WTC11 (cell line): ENCODE measurements at regions not wholly inside any gene's neighbourhood (a gene's known extent, or its start where the extent isn't known, plus 50 kb on each side); places are given as distances from the start of the nearest gene placed in this dataset.

Source experiments
- ATAC-seq: fragments of 200-7000 bp; cut with Tn5 transposase; 2 replicates; pipeline ENCODE4 v1.10.0; 2021; ENCODE audit warnings: mild to moderate bottlenecking, moderate library complexity
- CTCF ChIA-PET: fragments of 300-600 bp; sonication (Branson Sonifier 250); formaldehyde crosslinking; loops from one replicate; lab custom pipeline; 2021; ENCODE audit warnings: antibody characterized with exemption; lab: Charles Lee
- POLR2A ChIA-PET: fragments of 350-600 bp; sonication (Branson Sonifier 250); formaldehyde crosslinking; loops from one replicate; lab custom pipeline; 2021; ENCODE audit warnings: antibody characterized with exemption; lab: Charles Lee
- DNase-seq: peaks from one replicate; pipeline ENCODE4 v3.0.0; 2021; ENCODE audit warnings: low spot score
- H3K27ac Mint-ChIP-seq: 2 replicates; pipeline ENCODE4 v1.8.0; 2021; ENCODE audit warnings: mixed read lengths
- H3K27me3 Mint-ChIP-seq: 2 replicates; pipeline ENCODE4 v1.8.0; 2021; ENCODE audit warnings: low read depth, mild to moderate bottlenecking, moderate library complexity, mixed read lengths
- H3K36me3 Mint-ChIP-seq: 2 replicates; pipeline ENCODE4 v1.8.0; 2021; ENCODE audit warnings: mixed read lengths
- H3K4me1 Mint-ChIP-seq: 2 replicates; pipeline ENCODE4 v1.8.0; 2022; ENCODE audit warnings: mixed read lengths
- H3K4me3 Mint-ChIP-seq: 2 replicates; pipeline ENCODE4 v1.8.0; 2021; ENCODE audit warnings: mild to moderate bottlenecking, moderate library complexity, mixed read lengths
- H3K9me3 Mint-ChIP-seq: 2 replicates; pipeline ENCODE4 v1.8.0; 2021; ENCODE audit warnings: mixed read lengths
- ATF1 ChIP-seq: sonication (generic); formaldehyde crosslinking; IDR thresholded peaks from 2 replicates; pipeline ENCODE4 v1.8.1; 2023; ENCODE audit warnings: mild to moderate bottlenecking, moderate library complexity, missing genetic modification reagents
- ATF2 ChIP-seq: sonication (generic); formaldehyde crosslinking; IDR thresholded peaks from 2 replicates; pipeline ENCODE4 v1.8.1; 2022; ENCODE audit warnings: low read depth, missing genetic modification reagents, borderline replicate concordance
- CTCF ChIP-seq: fragments of 200-600 bp; IDR thresholded peaks from 2 replicates; pipeline ENCODE4 v1.8.0; 2022; ENCODE audit warnings: antibody characterized with exemption
- E2F4 ChIP-seq: sonication (generic); formaldehyde crosslinking; IDR thresholded peaks from 2 replicates; pipeline ENCODE4 v1.8.1; 2022; ENCODE audit warnings: low read depth, mild to moderate bottlenecking, moderate library complexity, missing genetic modification reagents, borderline replicate concordance
- GTF2I ChIP-seq: fragments of 250-450 bp; sonication (Bioruptor Pico); conservative IDR thresholded peaks from 2 replicates; pipeline ENCODE4 v1.4.0; 2021; ENCODE audit warnings: mild to moderate bottlenecking
- IRF2 ChIP-seq: sonication (generic); formaldehyde crosslinking; IDR thresholded peaks from 2 replicates; pipeline ENCODE4 v1.8.0; 2022; ENCODE audit warnings: low read depth, missing genetic modification reagents, borderline replicate concordance
- NFYB ChIP-seq: sonication (generic); formaldehyde crosslinking; conservative IDR thresholded peaks from 2 replicates; pipeline ENCODE4 v1.8.0; 2022; ENCODE audit warnings: low read depth, missing genetic modification reagents
- NR2C2 ChIP-seq: sonication (generic); formaldehyde crosslinking; IDR thresholded peaks from 2 replicates; pipeline ENCODE4 v1.8.0; 2022; ENCODE audit warnings: mild to moderate bottlenecking, missing genetic modification reagents
- PRDM15 ChIP-seq: sonication (generic); formaldehyde crosslinking; IDR thresholded peaks from 2 replicates; pipeline ENCODE4 v1.8.0; 2022; ENCODE audit warnings: missing genetic modification reagents
- RELA ChIP-seq: sonication (generic); formaldehyde crosslinking; IDR thresholded peaks from 2 replicates; pipeline ENCODE4 v1.8.1; 2022; ENCODE audit warnings: missing genetic modification reagents, mild to moderate bottlenecking, borderline replicate concordance
- RORB ChIP-seq: fragments of 250-450 bp; sonication (Bioruptor Pico); IDR thresholded peaks from 2 replicates; pipeline ENCODE4 v1.9.0; 2021; ENCODE audit warnings: mild to moderate bottlenecking
- SOX15 ChIP-seq: fragments of 250-450 bp; sonication (Bioruptor Pico); IDR thresholded peaks from 2 replicates; pipeline ENCODE4 v1.9.0; 2021; ENCODE audit warnings: mild to moderate bottlenecking
- TP53 ChIP-seq: sonication (generic); formaldehyde crosslinking; IDR thresholded peaks from 2 replicates; pipeline ENCODE4 v1.8.1; 2023; ENCODE audit warnings: mild to moderate bottlenecking, missing genetic modification reagents
- ZNF219 ChIP-seq: sonication (generic); formaldehyde crosslinking; IDR thresholded peaks from 2 replicates; pipeline ENCODE4 v1.8.0; 2023; ENCODE audit warnings: missing genetic modification reagents, mild to moderate bottlenecking, borderline replicate concordance
- ZNF281 ChIP-seq: sonication (generic); formaldehyde crosslinking; IDR thresholded peaks from 2 replicates; pipeline ENCODE4 v1.8.0; 2023; ENCODE audit warnings: mild to moderate bottlenecking, missing genetic modification reagents
- ZNF396 ChIP-seq: fragments of 250-450 bp; sonication (Bioruptor Pico); IDR thresholded peaks from 2 replicates; pipeline ENCODE4 v1.8.0; 2021; ENCODE audit warnings: mild to moderate bottlenecking, moderate library complexity, borderline replicate concordance

GRCh38 chrX:10083809-10084208 is 73.0 kb upstream of the CLCN4 start:
- Mint-ChIP-seq H3K9me3 (no peaks in the 10 kb centered on the region), H3K27me3 (no peaks in the 10 kb centered on the region), H3K4me1 (peaks cover 30% of the 10 kb centered on the region), H3K27ac (no peak overlapping the region), H3K4me3 (no peak overlapping the region), H3K36me3 (peaks cover 13% of the 10 kb centered on the region)
- TF ChIP-seq CTCF = no peak
- no peak for TF ChIP-seq TP53 (CRISPR knock-in tag)
- no peak for TF ChIP-seq NR2C2
- TF ChIP-seq ZNF281 (CRISPR knock-in tag) = no peak
- no peak for TF ChIP-seq E2F4
- no peak for TF ChIP-seq SOX15
- no peak for TF ChIP-seq RELA (CRISPR knock-in tag)
- TF ChIP-seq PRDM15 (CRISPR knock-in tag) = no peak
- TF ChIP-seq ZNF219 (CRISPR knock-in tag) = no peak
- TF ChIP-seq NFYB (CRISPR knock-in tag) = no peak
- no peak for TF ChIP-seq IRF2 (CRISPR knock-in tag)
- no peak for TF ChIP-seq GTF2I (CRISPR knock-in tag)
- DNase-seq (no peak), ATAC-seq (no peak)
- ChIA-PET POLR2A (no interaction called here), CTCF (interaction anchor here (0.7 to 1.5 kb wide), 5 partner anchors 12 to 206 kb away, joined by 3 to 6 read pairs (median 3); no protein-coding TSS in a partner anchor)

GRCh38 chrX:10085223-10085622 is 71.6 kb upstream of the CLCN4 start:
- CTCF ChIA-PET = interaction anchor here (1.0 kb wide), 1 partner anchor 53 kb away, joined by 3 read pairs; no protein-coding TSS in a partner anchor
- POLR2A ChIA-PET = interaction anchor here (0.6 kb wide), 1 partner anchor 8 kb away, joined by 3 read pairs; no protein-coding TSS in a partner anchor
- ATAC-seq = no peak
- Mint-ChIP-seq H3K4me1 (peaks cover 20% of the 10 kb centered on the region), H3K4me3 (no peak overlapping the region), H3K27ac (no peak overlapping the region), H3K9me3 (no peaks in the 10 kb centered on the region), H3K36me3 (peaks cover 14% of the 10 kb centered on the region), H3K27me3 (no peaks in the 10 kb centered on the region)
- no peak for DNase-seq
- TF ChIP-seq RORB (no peak), ATF2 (no peak), ZNF396 (CRISPR knock-in tag) (no peak), ATF1 (CRISPR knock-in tag) (no peak)
